B cell (primary cell): ENCODE measurements at regions not wholly inside any gene's neighbourhood (a gene's known extent, or its start where the extent isn't known, plus 50 kb on each side); places are given as distances from the start of the nearest gene placed in this dataset.

ENCODE experiments used
- ATAC-seq: fragments of 200-7000 bp; cut with Tn5 transposase; one replicate; pipeline ENCODE4 v1.10.0; 2021; ENCODE audit warnings: low read depth, mild to moderate bottlenecking, moderate number of reproducible peaks, moderate library complexity
- CTCF ChIA-PET: fragments of 350-600 bp; sonication (Branson Sonifier 250); formaldehyde crosslinking; loops from one replicate; lab custom pipeline; 2021; ENCODE audit warnings: antibody characterized with exemption, inconsistent platforms; lab: Charles Lee
- POLR2A ChIA-PET: fragments of 350-600 bp; sonication (Branson Sonifier 250); formaldehyde crosslinking; loops from one replicate; lab custom pipeline; 2021; ENCODE audit warnings: antibody characterized with exemption; lab: Charles Lee
- DNase-seq: peaks from one replicate; pipeline ENCODE4 v3.0.0; 2013
- H2AFZ ChIP-seq: 2 replicates; pipeline ENCODE4 v1.6.1; 2012; ENCODE audit warnings: mild to moderate bottlenecking, low read depth, low read length; ENCODE audit not compliant: insufficient read depth, poor library complexity, severe bottlenecking
- H3K27ac ChIP-seq, 2 donors: 1 replicate in 1 of 2; 2 replicates in 1 of 2; pipeline ENCODE4 v1.5.1; 2012 to 2013; ENCODE audit warnings: low read length in 2 of 2, mild to moderate bottlenecking in 2 of 2, moderate library complexity in 1 of 2
- H3K27me3 ChIP-seq, 4 experiments: fragments of 200-600 bp in 1 of 4; sonication (generic) in 1 of 4; replicated peaks in 1 of 4; 1 replicate in 2 of 4; 2 replicates in 2 of 4; pipeline versions ENCODE4 v1.6.1 to v1.7.0; 2013 to 2016; ENCODE audit warnings: low read length in 3 of 4, mild to moderate bottlenecking in 2 of 4, mixed read lengths in 1 of 4, moderate library complexity in 1 of 4; ENCODE audit not compliant: insufficient read depth in 4 of 4, control insufficient read depth in 3 of 4; ENCODE audit errors: control extremely low read depth in 1 of 4
- H3K36me3 ChIP-seq, 2 experiments: replicated peaks in 1 of 2; 1 replicate in 1 of 2; 2 replicates in 1 of 2; pipeline versions ENCODE4 v1.6.1 to v1.7.1; 2013; ENCODE audit warnings: low read length in 1 of 2; ENCODE audit not compliant: insufficient read depth in 2 of 2, control insufficient read depth in 1 of 2; ENCODE audit errors: control extremely low read depth in 1 of 2, extremely low read depth in 1 of 2
- H3K4me1 ChIP-seq, 2 donors: fragments of 200-600 bp in 1 of 2; sonication (generic) in 1 of 2; 1 replicate in 1 of 2; 2 replicates in 1 of 2; pipeline versions ENCODE4 v1.5.1 to v1.6.1; 2013 to 2017; ENCODE audit warnings: low read length in 2 of 2; ENCODE audit not compliant: control insufficient read depth in 2 of 2, insufficient read depth in 2 of 2
- H3K4me2 ChIP-seq: replicated peaks from 2 replicates; pipeline ENCODE3; 2012; ENCODE audit warnings: mild to moderate bottlenecking, low read depth, low read length; ENCODE audit not compliant: poor library complexity, severe bottlenecking
- H3K4me3 ChIP-seq, 5 experiments: fragments of 200-600 bp in 1 of 5; sonication (generic) in 1 of 5; 1 replicate in 3 of 5; 2 replicates in 2 of 5; pipeline versions ENCODE4 v1.5.1 to v1.7.0; 2011 to 2016; ENCODE audit warnings: low read length in 4 of 5, mild to moderate bottlenecking in 4 of 5, low read depth in 2 of 5, control low read depth in 1 of 5, moderate library complexity in 1 of 5; ENCODE audit not compliant: insufficient read depth in 1 of 5; ENCODE audit errors: control extremely low read depth in 1 of 5, extremely low read depth in 1 of 5
- H3K79me2 ChIP-seq: fragments of 200-600 bp; sonication (generic); one replicate; pipeline ENCODE4 v1.6.0; 2016; ENCODE audit warnings: low read length; ENCODE audit not compliant: control insufficient read depth, insufficient read depth
- H3K9ac ChIP-seq: fragments of 200-600 bp; sonication (generic); 2 replicates; pipeline ENCODE4 v1.6.1; 2017; ENCODE audit warnings: mild to moderate bottlenecking, low read length, moderate library complexity
- H3K9me3 ChIP-seq, 3 donors: one replicate each; pipeline versions ENCODE4 v1.6.1 to v1.7.1; 2013; ENCODE audit warnings: low read length in 2 of 3; ENCODE audit not compliant: control insufficient read depth in 2 of 3, insufficient read depth in 1 of 3; ENCODE audit errors: control extremely low read depth in 1 of 3
- H4K20me1 ChIP-seq: 2 replicates; pipeline ENCODE4 v1.6.0; 2012; ENCODE audit warnings: mild to moderate bottlenecking, low read length; ENCODE audit not compliant: insufficient read depth, control insufficient read depth, poor library complexity, severe bottlenecking
- H3K27ac Mint-ChIP-seq: one replicate; pipeline ENCODE4 v1.8.0; 2021; ENCODE audit warnings: mixed read lengths
- H3K27me3 Mint-ChIP-seq: one replicate; pipeline ENCODE4 v1.8.0; 2021; ENCODE audit warnings: mixed read lengths
- H3K4me1 Mint-ChIP-seq: one replicate; pipeline ENCODE4 v1.8.0; 2021; ENCODE audit warnings: mixed read lengths
- H3K4me3 Mint-ChIP-seq: one replicate; pipeline ENCODE4 v1.8.0; 2021; ENCODE audit warnings: mixed read lengths
- H3K9me3 Mint-ChIP-seq: one replicate; pipeline ENCODE4 v1.8.0; 2022; ENCODE audit warnings: mixed read lengths; ENCODE audit not compliant: insufficient read depth
- EZH2 ChIP-seq: IDR thresholded peaks from 2 replicates; pipeline ENCODE4 v1.6.1; 2012; ENCODE audit warnings: borderline replicate concordance, low read depth, mild to moderate bottlenecking, moderate library complexity, low read length; ENCODE audit not compliant: insufficient read depth, poor library complexity, severe bottlenecking
- WGBS: methylation state at CpG from one replicate; pipeline ENCODE4 v1.1.5; 2013; ENCODE audit warnings: missing lambda C conversion rate; ENCODE audit not compliant: insufficient coverage; 5-methylcytosine and 5-hydroxymethylcytosine counted together
- intact Hi-C: fragments of 100-400 bp; cut with micrococcal nuclease; formaldehyde crosslinking; loops from one replicate; pipeline ENCODE4 v1.10.0; 2022
- TF ChIP-seq, protein P1 (sequence below): fragments of 200-600 bp; IDR thresholded peaks from one replicate; pipeline ENCODE4 v1.8.0; 2022; ENCODE audit warnings: antibody characterized with exemption, mild to moderate bottlenecking

GRCh38 chr1:4137621-4138415 is 237.7 kb upstream of the C1orf174 start:
- TF ChIP-seq, protein P1, sequence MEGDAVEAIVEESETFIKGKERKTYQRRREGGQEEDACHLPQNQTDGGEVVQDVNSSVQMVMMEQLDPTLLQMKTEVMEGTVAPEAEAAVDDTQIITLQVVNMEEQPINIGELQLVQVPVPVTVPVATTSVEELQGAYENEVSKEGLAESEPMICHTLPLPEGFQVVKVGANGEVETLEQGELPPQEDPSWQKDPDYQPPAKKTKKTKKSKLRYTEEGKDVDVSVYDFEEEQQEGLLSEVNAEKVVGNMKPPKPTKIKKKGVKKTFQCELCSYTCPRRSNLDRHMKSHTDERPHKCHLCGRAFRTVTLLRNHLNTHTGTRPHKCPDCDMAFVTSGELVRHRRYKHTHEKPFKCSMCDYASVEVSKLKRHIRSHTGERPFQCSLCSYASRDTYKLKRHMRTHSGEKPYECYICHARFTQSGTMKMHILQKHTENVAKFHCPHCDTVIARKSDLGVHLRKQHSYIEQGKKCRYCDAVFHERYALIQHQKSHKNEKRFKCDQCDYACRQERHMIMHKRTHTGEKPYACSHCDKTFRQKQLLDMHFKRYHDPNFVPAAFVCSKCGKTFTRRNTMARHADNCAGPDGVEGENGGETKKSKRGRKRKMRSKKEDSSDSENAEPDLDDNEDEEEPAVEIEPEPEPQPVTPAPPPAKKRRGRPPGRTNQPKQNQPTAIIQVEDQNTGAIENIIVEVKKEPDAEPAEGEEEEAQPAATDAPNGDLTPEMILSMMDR, result no peak
- no peak for TF ChIP-seq EZH2
- no peak overlapping the region for H3K4me3 Mint-ChIP-seq
- H3K9ac ChIP-seq, result no peak overlapping the region
- peaks cover 10% of the 10 kb centered on the region for H3K4me1 Mint-ChIP-seq
- no peak overlapping the region for H3K4me2 ChIP-seq
- no peak overlapping the region for H3K27ac ChIP-seq
- H3K9me3 Mint-ChIP-seq, result peaks cover 4% of the 10 kb centered on the region
- no peak overlapping the region for H2AFZ ChIP-seq
- peaks cover 0 to 24% (median 7%) of the 10 kb centered on the region in 4 experiments for H3K27me3 ChIP-seq
- WGBS, result 45% methylated on average over 8 of the region's 14 CpGs
- H4K20me1 ChIP-seq, result no peaks in the 10 kb centered on the region
- intact Hi-C loops, result no loop called here
- no peak overlapping the region for H3K27ac Mint-ChIP-seq
- ChIA-PET CTCF (no interaction called here), POLR2A (no interaction called here)
- H3K79me2 ChIP-seq, result no peaks in the 10 kb centered on the region
- peaks cover 0 to 13% of the 10 kb centered on the region in 2 donors for H3K4me1 ChIP-seq
- no peak for DNase-seq
- peaks cover 0 to 27% (median 0%) of the 10 kb centered on the region in 3 donors for H3K9me3 ChIP-seq
- ATAC-seq, result no peak
- H3K4me3 ChIP-seq, result no peak overlapping the region
- H3K27me3 Mint-ChIP-seq, result peaks cover 11% of the 10 kb centered on the region
- H3K36me3 ChIP-seq, result no peaks in the 10 kb centered on the region

DNA sequence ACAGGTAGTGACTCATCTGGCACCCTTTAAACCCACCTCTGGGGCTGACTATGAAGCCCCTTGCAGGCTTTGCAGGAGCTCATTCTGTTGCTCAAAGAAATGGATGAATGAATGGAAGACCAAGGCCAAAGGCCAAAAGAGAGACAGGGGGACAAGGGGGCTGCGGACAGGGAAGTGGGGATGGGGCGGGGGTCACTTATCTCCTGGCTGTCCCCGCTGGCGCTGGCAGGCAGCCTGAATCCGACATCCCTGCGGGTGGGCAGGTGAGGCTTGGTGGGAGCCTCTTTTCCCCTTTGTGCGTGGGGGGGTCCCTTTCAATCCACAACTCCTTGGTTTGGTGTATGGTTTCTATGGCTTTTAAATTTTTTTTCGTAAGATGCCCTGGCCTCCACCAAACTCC is 239.6 kb upstream of the C1orf174 start:
- no peak for ATAC-seq
- Histone ChIP-seq H3K27ac (no peak overlapping the region), H3K9me3 (peaks cover 0 to 24% (median 0%) of the 10 kb centered on the region in 3 donors), H3K4me3 (no peak overlapping the region), H4K20me1 (no peaks in the 10 kb centered on the region), H2AFZ (no peak overlapping the region), H3K36me3 (no peaks in the 10 kb centered on the region), H3K9ac (no peak overlapping the region), H3K27me3 (peaks cover 0 to 24% (median 7%) of the 10 kb centered on the region in 4 experiments), H3K4me2 (no peak overlapping the region), H3K4me1 (peaks cover 0 to 13% of the 10 kb centered on the region in 2 donors), H3K79me2 (no peaks in the 10 kb centered on the region)
- Mint-ChIP-seq H3K4me3 (no peak overlapping the region), H3K9me3 (peaks cover 4% of the 10 kb centered on the region), H3K27me3 (peaks cover 19% of the 10 kb centered on the region), H3K4me1 (peaks cover 10% of the 10 kb centered on the region), H3K27ac (no peak overlapping the region)
- TF ChIP-seq EZH2, result no peak
- TF ChIP-seq, protein P1, result no peak
- DNase-seq, result no peak
- CTCF ChIA-PET, result no interaction called here
- intact Hi-C loops, result no loop called here
- POLR2A ChIA-PET, result no interaction called here
- no CpG with 5 or more reads among the region's 8 CpGs for WGBS
